NCI-H1417 (cell line): ENCODE measurements at regions not wholly inside any gene's neighbourhood (a gene's known extent, or its start where the extent isn't known, plus 50 kb on each side); places are given as distances from the start of the nearest gene placed in this dataset.

Experiments used
- DNase-seq, 3 experiments: peaks; one replicate each; lab custom pipeline; 2025; lab: John Stamatoyannopoulos, UW

GRCh38 chr14:34212172-34212929, 249.7 kb downstream of the SPTSSA start:
- no peak for DNase-seq

- DNase-seq = no peak
Measured at GRCh38 chr14:34211732-34212131, 250.3 kb downstream of the SPTSSA start.

GRCh38 chr14:34208532-34208931, 253.5 kb downstream of the SPTSSA start:
- no peak for DNase-seq

GRCh38 chr14:34205799-34206198, 254.9 kb upstream of the EGLN3 start:
- DNase-seq = no peak

GRCh38 chr14:34204774-34205173, 253.9 kb upstream of the EGLN3 start:
- no peak for DNase-seq

GRCh38 chr14:34203251-34203722, 252.4 kb upstream of the EGLN3 start:
- DNase-seq = no peak

- no peak for DNase-seq
Measured at GRCh38 chr14:34201909-34202637, 251.2 kb upstream of the EGLN3 start.

GRCh38 chr14:34199585-34199984, 248.7 kb upstream of the EGLN3 start:
- DNase-seq = no peak

GRCh38 chr14:34198096-34198495, 247.2 kb upstream of the EGLN3 start:
- DNase-seq = no peak

- no peak for DNase-seq
Measured at GRCh38 chr14:34195964-34196363, 245.1 kb upstream of the EGLN3 start.

- DNase-seq = no peak
Measured at GRCh38 chr14:34190717-34191116, 239.8 kb upstream of the EGLN3 start.

GRCh38 chr14:34189866-34190265, 239.0 kb upstream of the EGLN3 start:
- no peak for DNase-seq

- DNase-seq = no peak
Measured at GRCh38 chr14:34187519-34188044, 236.7 kb upstream of the EGLN3 start.

GRCh38 chr14:34187061-34187460, 236.2 kb upstream of the EGLN3 start:
- DNase-seq = no peak

GRCh38 chr14:34184126-34184525, 233.3 kb upstream of the EGLN3 start:
- DNase-seq = no peak

GRCh38 chr14:34183478-34183877, 232.6 kb upstream of the EGLN3 start:
- no peak for DNase-seq

GRCh38 chr14:34181338-34181737, 230.5 kb upstream of the EGLN3 start:
- DNase-seq = peak in 2 of 3 experiments; percentile 42 to 54

- no peak for DNase-seq
Measured at GRCh38 chr14:34180869-34181268, 230.0 kb upstream of the EGLN3 start.

GRCh38 chr14:34180434-34180833, 229.6 kb upstream of the EGLN3 start:
- DNase-seq = peak in 2 of 3 experiments; percentile 37 to 54

- DNase-seq = peak; percentile 30 to 87 (median 54)
Measured at GRCh38 chr14:34179727-34180126, 228.9 kb upstream of the EGLN3 start.

- peak in 1 of 3 experiments; percentile 40 for DNase-seq
Measured at GRCh38 chr14:34177466-34177865, 226.6 kb upstream of the EGLN3 start.

- DNase-seq = no peak
Measured at GRCh38 chr14:34175574-34175973, 224.7 kb upstream of the EGLN3 start.

GRCh38 chr14:34174973-34175372, 224.1 kb upstream of the EGLN3 start:
- DNase-seq = peak in 1 of 3 experiments; percentile 47
